Stimulated activated naive CD8-positive, alpha-beta T cell treated with anti-CD3 and anti-CD28 coated beads, Interleukin-15, amount 100 ng/mL, for 72 hours (primary cell): ENCODE measurements at regions not wholly inside any gene's neighbourhood (a gene's known extent, or its start where the extent isn't known, plus 50 kb on each side); places are given as distances from the start of the nearest gene placed in this dataset.
"Not testable (repeated sequence)": the region's sequence is repeated elsewhere in the genome, so short reads cannot be mapped to it uniquely, and the experiment has no call there.

ENCODE experiments used
- ATAC-seq: fragments of 150-1000 bp; cut with Tn5 transposase; 2 replicates; pipeline ENCODE4 v1.10.0; 2021; ENCODE audit warnings: mild to moderate bottlenecking, moderate library complexity
- DNase-seq, 2 donors: peaks; one replicate each; pipeline ENCODE4 v3.0.0; 2021 to 2022
- H3K27ac Mint-ChIP-seq, 2 donors: one replicate each; pipeline ENCODE4 v1.8.0; 2022; ENCODE audit warnings: mild to moderate bottlenecking in 2 of 2, mixed read lengths in 2 of 2, moderate library complexity in 2 of 2
- H3K27me3 Mint-ChIP-seq: one replicate; pipeline ENCODE4 v1.8.0; 2022; ENCODE audit warnings: mixed read lengths
- H3K4me1 Mint-ChIP-seq: one replicate; pipeline ENCODE4 v1.8.0; 2022; ENCODE audit warnings: mild to moderate bottlenecking, mixed read lengths
- H3K4me3 Mint-ChIP-seq, 2 donors: one replicate each; pipeline ENCODE4 v1.8.0; 2022; ENCODE audit warnings: mild to moderate bottlenecking in 2 of 2, mixed read lengths in 2 of 2, moderate library complexity in 1 of 2
- H3K9me3 Mint-ChIP-seq, 2 donors: one replicate each; pipeline ENCODE4 v1.8.0; 2022; ENCODE audit warnings: mixed read lengths in 2 of 2

DNA sequence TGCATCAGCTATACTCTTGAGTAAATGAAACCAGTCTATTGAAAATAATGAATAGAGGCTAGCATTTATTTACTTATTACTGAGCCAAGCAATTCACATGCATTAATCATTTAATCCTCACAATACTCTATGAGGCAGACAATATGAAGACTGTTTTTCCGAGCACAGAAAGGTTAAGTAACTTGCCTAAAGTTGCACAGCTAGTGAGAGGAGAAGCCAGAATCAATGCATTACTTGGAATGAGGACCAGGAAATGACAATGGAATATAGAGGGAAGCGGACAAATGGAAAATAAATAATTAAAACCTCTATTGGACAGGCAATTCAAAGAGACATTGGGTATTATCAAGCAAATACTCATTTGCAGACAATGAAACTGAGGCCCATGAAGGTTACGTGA is 207.6 kb upstream of the PRKCQ start:
- Mint-ChIP-seq H3K9me3 (no peaks in the 10 kb centered on the region), H3K27ac (no peak overlapping the region), H3K27me3 (peaks cover 19% of the 10 kb centered on the region), H3K4me1 (no peaks in the 10 kb centered on the region), H3K4me3 (no peak overlapping the region)
- no peak for ATAC-seq
- DNase-seq, result no peak

DNA sequence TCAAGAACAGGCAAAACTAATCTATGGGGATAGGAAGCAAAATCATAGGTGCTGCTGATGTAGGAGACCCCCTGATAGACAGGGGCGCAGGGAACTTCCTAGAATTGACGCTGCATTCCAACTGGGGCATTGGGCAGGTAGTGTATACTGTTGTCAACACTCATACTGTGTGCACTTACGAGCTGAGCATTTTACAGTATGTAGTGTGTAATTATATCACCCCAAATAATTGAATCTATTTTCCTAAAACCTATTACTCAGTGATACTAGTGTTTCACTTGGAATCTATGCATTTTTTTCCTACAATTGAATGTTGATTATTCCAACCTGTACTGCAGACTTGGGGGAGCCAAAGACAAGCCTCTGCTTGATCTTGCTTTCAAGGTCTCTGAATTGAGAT is 207.0 kb upstream of the PRKCQ start:
- Mint-ChIP-seq H3K4me3 (no peak overlapping the region), H3K9me3 (no peaks in the 10 kb centered on the region), H3K27ac (no peak overlapping the region), H3K4me1 (no peaks in the 10 kb centered on the region), H3K27me3 (peaks cover 24% of the 10 kb centered on the region)
- ATAC-seq, result no peak
- DNase-seq, result no peak

DNA sequence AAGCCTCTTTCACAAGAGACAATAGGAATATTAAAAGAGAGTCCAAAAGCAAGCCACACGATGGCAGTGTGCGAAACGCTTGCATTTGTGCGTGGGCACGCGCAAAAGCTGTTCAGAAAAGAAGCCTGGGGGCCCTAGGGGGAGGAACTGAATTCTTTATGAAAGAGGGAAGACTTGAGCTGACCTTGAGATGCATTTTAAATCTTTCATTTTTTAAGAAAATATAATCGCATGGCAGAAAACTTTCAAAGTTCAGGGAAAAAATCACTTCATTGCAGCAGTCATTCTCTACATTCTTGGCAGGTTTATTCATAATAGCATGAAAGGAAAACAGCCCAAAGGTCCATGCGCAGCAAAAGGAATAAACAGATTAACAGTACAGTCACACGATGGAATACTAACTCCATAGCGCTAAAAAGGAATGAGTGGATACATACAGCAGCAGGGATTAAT is 206.5 kb upstream of the PRKCQ start:
- Mint-ChIP-seq H3K27me3 (peaks cover 28% of the 10 kb centered on the region), H3K4me1 (no peaks in the 10 kb centered on the region), H3K27ac (no peak overlapping the region), H3K4me3 (no peak overlapping the region), H3K9me3 (no peaks in the 10 kb centered on the region)
- no peak for ATAC-seq
- no peak for DNase-seq

- not testable (repeated sequence) for ATAC-seq, H3K4me1 Mint-ChIP-seq, H3K4me3 Mint-ChIP-seq, H3K27ac Mint-ChIP-seq, H3K9me3 Mint-ChIP-seq, DNase-seq
- H3K27me3 Mint-ChIP-seq, result peaks cover 38% of the 10 kb centered on the region
Measured at GRCh38 chr10:6784429-6784828, 204.4 kb upstream of the PRKCQ start.

- ATAC-seq, result no peak
- no peak overlapping the region for H3K4me3 Mint-ChIP-seq
- H3K27ac Mint-ChIP-seq, result no peak overlapping the region
- no peaks in the 10 kb centered on the region for H3K9me3 Mint-ChIP-seq
- DNase-seq, result no peak
- no peaks in the 10 kb centered on the region for H3K4me1 Mint-ChIP-seq
- H3K27me3 Mint-ChIP-seq, result peaks cover 38% of the 10 kb centered on the region
Measured at GRCh38 chr10:6783471-6783870, 203.4 kb upstream of the PRKCQ start.

- H3K27me3 Mint-ChIP-seq, result peaks cover 38% of the 10 kb centered on the region
Measured at GRCh38 chr10:6782378-6782777, 202.3 kb upstream of the PRKCQ start.

DNA sequence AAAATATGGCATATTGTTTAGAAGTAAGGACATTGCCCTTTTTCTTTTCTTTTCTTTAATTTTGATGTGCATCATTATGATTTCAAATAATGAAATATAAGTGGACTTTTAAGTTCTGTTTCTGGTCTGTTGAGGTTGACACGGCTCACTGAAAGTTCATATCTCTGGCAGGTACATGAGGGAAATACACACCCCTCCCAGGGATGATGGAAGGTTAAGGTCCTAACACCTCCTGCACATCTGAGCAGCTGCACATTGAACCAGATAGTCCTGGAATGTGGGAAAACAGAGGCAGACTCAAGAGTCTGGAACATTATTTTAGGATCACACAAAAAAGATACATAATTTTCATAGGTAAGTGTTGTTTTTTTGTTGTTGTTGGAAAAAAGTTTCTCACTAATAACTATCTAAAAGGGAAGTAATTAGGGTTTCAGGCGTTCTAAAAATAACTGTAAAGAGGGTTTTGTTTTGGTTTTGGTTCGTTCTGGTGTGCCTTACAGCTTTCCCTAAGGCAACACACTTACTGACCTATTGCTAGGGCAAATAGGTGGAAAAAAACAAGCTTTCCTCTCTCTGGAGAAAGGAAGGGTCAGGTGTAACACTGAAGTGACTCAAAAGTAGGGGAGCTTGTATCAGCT is 201.2 kb upstream of the PRKCQ start:
- H3K4me1 Mint-ChIP-seq, result no peaks in the 10 kb centered on the region
- ATAC-seq (no peak), DNase-seq (no peak)
- H3K4me3 Mint-ChIP-seq, result no peak overlapping the region
- H3K27me3 Mint-ChIP-seq, result peaks cover 44% of the 10 kb centered on the region
- no peaks in the 10 kb centered on the region for H3K9me3 Mint-ChIP-seq
- H3K27ac Mint-ChIP-seq, result no peak overlapping the region

More at GRCh38 chr10:6782378-6782777, 202.3 kb upstream of the PRKCQ start:
- H3K9me3 Mint-ChIP-seq, result no peaks in the 10 kb centered on the region
- no peak overlapping the region for H3K4me3 Mint-ChIP-seq
- no peaks in the 10 kb centered on the region for H3K4me1 Mint-ChIP-seq
- H3K27ac Mint-ChIP-seq, result no peak overlapping the region
- ATAC-seq, result no peak
- no peak for DNase-seq

GRCh38 chr10:6780008-6780677 is 200.1 kb upstream of the PRKCQ start:
- Mint-ChIP-seq H3K27me3 (peaks cover 55% of the 10 kb centered on the region), H3K9me3 (no peaks in the 10 kb centered on the region), H3K27ac (no peak overlapping the region), H3K4me3 (no peak overlapping the region), H3K4me1 (no peaks in the 10 kb centered on the region)
- no peak for DNase-seq
- no peak for ATAC-seq

GRCh38 chr10:6778992-6779701 is 199.1 kb upstream of the PRKCQ start:
- no peak overlapping the region for H3K4me3 Mint-ChIP-seq
- DNase-seq (no peak), ATAC-seq (no peak)
- peaks cover 61% of the 10 kb centered on the region for H3K27me3 Mint-ChIP-seq
- H3K4me1 Mint-ChIP-seq, result no peaks in the 10 kb centered on the region
- no peaks in the 10 kb centered on the region for H3K9me3 Mint-ChIP-seq
- H3K27ac Mint-ChIP-seq, result no peak overlapping the region

DNA sequence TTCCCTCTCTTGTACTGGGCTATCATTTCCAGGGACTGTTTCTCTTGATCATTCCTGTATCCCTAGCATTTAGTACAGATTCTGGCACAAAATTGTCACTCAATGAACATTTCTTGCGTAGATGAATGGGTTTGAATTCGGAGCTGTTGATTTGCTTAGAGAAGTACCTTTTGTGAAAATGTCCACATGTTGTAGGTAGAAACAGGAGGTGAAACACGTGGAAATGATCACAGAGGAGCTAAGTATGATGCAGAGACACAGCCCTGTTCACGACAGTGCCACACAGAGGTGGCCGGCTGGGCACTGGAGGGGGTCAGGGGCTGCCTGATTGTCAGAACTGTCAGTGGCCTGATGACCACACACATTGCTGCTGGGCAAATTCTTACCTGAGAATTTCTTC is 196.1 kb upstream of the PRKCQ start:
- DNase-seq (no peak), ATAC-seq (no peak)
- peaks cover 36% of the 10 kb centered on the region for H3K27me3 Mint-ChIP-seq
- H3K27ac Mint-ChIP-seq, result no peak overlapping the region
- no peaks in the 10 kb centered on the region for H3K9me3 Mint-ChIP-seq
- no peak overlapping the region for H3K4me3 Mint-ChIP-seq
- H3K4me1 Mint-ChIP-seq, result no peaks in the 10 kb centered on the region

DNA sequence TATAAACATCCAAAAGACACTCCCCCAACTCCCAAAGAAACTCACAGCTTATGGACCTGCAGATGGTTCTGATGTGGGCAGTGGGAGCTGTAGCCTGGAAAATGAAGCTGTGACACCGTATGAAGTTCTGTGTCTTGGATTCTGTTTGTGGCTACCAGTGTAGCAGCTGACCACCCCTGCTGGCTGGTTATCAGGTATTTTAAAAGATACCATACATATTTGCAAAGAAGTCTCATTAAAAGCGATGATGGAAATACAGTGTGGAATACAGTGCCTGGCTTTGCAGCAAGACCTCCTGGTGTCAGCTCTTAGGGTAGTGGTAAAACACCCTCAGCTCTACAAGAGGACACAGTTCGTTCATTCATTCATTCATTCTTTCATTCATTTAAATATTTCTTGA is 194.3 kb upstream of the PRKCQ start:
- Mint-ChIP-seq H3K27me3 (peaks cover 22% of the 10 kb centered on the region), H3K4me3 (no peak overlapping the region), H3K9me3 (peaks cover 5 to 8% of the 10 kb centered on the region in 2 donors), H3K27ac (no peak overlapping the region), H3K4me1 (no peaks in the 10 kb centered on the region)
- no peak for ATAC-seq
- DNase-seq, result no peak

DNA sequence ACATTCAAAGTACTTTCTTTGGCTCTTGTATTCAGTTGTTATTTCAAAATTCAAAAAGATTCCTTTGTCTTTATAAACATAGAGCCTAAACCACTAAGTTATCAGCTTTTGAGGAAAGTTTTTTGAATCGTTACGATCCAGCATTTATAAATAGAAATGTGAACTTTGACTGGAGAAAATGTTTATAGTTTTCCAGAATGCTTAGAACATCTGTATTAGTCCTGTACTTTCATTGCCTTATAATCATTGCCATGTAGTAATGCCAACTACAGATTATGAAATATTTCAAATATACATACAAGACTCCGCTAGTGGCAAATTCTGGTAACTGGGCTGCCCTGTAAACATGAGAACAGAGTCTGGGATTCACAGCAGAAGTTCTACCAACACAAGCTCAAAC is 191.3 kb upstream of the PRKCQ start:
- H3K4me3 Mint-ChIP-seq, result no peak overlapping the region
- ATAC-seq (no peak), DNase-seq (no peak)
- peaks cover 26% of the 10 kb centered on the region for H3K27me3 Mint-ChIP-seq
- no peak overlapping the region for H3K27ac Mint-ChIP-seq
- H3K9me3 Mint-ChIP-seq, result peaks cover 5 to 8% of the 10 kb centered on the region in 2 donors
- H3K4me1 Mint-ChIP-seq, result no peaks in the 10 kb centered on the region

DNA sequence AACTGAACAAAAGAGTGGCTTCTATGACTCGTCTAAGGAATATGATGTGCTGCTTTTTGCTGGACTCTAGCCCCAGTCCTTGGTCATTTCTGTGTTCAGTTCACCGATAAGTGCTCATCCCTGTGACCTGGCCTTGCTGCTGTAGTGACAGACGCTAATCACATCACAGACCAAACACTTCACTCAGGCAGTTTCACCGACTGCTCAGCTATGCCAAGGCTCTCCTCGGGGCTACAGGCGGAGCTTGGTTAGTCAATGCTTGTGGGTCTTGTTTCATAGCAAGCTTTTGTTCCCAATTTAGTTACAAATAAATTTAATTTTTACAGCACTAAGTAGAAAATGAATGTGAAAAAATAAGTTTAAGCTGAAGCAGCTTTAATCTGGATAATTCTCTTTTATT is 190.8 kb upstream of the PRKCQ start:
- H3K9me3 Mint-ChIP-seq, result peaks cover 5 to 8% of the 10 kb centered on the region in 2 donors
- no peak overlapping the region for H3K4me3 Mint-ChIP-seq
- H3K27me3 Mint-ChIP-seq, result peaks cover 23% of the 10 kb centered on the region
- DNase-seq (no peak), ATAC-seq (no peak)
- H3K4me1 Mint-ChIP-seq, result no peaks in the 10 kb centered on the region
- H3K27ac Mint-ChIP-seq, result no peak overlapping the region

- Mint-ChIP-seq H3K9me3 (peaks cover 5 to 8% of the 10 kb centered on the region in 2 donors), H3K4me1 (no peaks in the 10 kb centered on the region), H3K27ac (no peak overlapping the region), H3K27me3 (peaks cover 13% of the 10 kb centered on the region), H3K4me3 (no peak overlapping the region)
- ATAC-seq (no peak), DNase-seq (no peak)
Measured at GRCh38 chr10:6769704-6770417, 189.8 kb upstream of the PRKCQ start.

DNA sequence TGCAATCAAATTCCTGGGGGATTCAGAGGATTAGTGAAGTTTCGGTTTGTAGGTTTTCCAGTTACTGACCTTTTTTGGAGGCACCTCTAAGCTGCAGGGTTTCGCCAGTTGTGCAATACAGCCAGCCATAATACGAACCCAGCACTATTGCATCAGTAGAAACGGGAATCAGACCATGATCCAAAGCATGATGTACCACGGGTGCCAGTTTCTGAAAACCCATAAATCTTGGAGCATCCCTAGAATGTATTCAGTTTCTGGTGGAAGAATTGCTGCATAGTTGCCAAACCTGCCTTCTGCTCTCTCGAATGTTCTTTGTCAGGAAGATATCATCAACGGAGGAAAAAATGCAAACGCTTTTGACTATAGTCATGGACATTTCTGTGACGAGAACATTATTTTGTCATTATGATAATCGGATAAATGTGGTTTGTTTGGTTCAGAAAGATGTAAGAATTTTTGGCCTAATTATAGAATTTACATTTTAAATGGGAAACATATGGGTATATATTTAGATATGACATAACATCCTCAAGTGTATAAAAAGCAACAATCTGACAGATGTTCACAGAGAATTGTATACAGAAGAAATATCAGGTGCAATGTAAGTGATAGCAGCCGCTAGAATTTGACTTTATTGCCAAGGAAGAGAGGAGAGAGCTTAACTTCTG is 186.2 kb upstream of the PRKCQ start:
- ATAC-seq (no peak), DNase-seq (no peak)
- H3K4me1 Mint-ChIP-seq, result no peaks in the 10 kb centered on the region
- H3K27me3 Mint-ChIP-seq, result peaks cover 19% of the 10 kb centered on the region
- no peak overlapping the region for H3K4me3 Mint-ChIP-seq
- no peak overlapping the region for H3K27ac Mint-ChIP-seq
- H3K9me3 Mint-ChIP-seq, result peaks cover 5 to 8% of the 10 kb centered on the region in 2 donors
